GM12878 (cell line): ENCODE measurements at regions not wholly inside any gene's neighbourhood (a gene's known extent, or its start where the extent isn't known, plus 50 kb on each side); places are given as distances from the start of the nearest gene placed in this dataset.

Experiments used
- TF ChIP-seq, protein P1 (sequence below), 3 experiments: IDR thresholded peaks in 2 of 3; conservative IDR thresholded peaks in 1 of 3; 2 replicates each; pipeline ENCODE4 v1.5.1; 2011; ENCODE audit warnings: low read depth in 3 of 3, low read length in 3 of 3, mild to moderate bottlenecking in 3 of 3, control low read depth in 2 of 3, moderate library complexity in 2 of 3, inconsistent platforms in 1 of 3, mixed read lengths in 1 of 3; ENCODE audit not compliant: control insufficient read depth in 2 of 3, insufficient read depth in 1 of 3; ENCODE audit errors: extremely low read depth in 1 of 3
- TF ChIP-seq, protein P2 (sequence below): fragments of 450-650 bp; IDR thresholded peaks from 2 replicates; pipeline ENCODE4 v1.6.1; 2017; ENCODE audit warnings: borderline replicate concordance

DNA sequence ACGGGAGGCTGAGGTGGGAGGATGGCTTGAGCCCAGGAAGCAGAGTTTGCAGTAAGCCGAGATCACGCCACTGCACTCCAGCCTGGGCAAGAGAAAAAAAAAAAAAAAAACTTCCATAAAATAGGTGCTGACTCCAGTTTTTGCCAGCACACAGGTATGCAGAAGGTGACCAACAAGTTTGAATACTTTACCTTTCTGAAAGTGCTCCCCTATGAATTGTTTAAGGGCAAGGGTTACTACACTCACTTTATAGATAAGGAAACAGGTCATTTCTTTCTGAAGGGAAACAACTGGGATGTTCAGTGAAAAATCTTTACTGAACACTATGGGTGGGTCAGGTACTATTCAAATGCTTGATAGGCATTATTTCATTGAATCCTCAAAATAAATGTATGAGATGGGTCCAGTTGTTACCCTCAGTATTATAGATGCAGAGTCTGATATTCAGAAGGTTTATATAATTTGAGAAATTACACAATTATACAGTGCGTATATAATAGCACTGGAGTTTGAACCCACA is 538.5 kb downstream of the INSC start:
- TF ChIP-seq, protein P1, sequence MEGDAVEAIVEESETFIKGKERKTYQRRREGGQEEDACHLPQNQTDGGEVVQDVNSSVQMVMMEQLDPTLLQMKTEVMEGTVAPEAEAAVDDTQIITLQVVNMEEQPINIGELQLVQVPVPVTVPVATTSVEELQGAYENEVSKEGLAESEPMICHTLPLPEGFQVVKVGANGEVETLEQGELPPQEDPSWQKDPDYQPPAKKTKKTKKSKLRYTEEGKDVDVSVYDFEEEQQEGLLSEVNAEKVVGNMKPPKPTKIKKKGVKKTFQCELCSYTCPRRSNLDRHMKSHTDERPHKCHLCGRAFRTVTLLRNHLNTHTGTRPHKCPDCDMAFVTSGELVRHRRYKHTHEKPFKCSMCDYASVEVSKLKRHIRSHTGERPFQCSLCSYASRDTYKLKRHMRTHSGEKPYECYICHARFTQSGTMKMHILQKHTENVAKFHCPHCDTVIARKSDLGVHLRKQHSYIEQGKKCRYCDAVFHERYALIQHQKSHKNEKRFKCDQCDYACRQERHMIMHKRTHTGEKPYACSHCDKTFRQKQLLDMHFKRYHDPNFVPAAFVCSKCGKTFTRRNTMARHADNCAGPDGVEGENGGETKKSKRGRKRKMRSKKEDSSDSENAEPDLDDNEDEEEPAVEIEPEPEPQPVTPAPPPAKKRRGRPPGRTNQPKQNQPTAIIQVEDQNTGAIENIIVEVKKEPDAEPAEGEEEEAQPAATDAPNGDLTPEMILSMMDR (IDR thresholded peaks at IDR 0.05 in 2 of 3, conservative IDR thresholded peaks at IDR 0.05 in 1 of 3; ENCODE audit: control insufficient read depth in 2 of 3, extremely low read depth in 1 of 3, insufficient read depth in 1 of 3, low read depth in 3 of 3, low read length in 3 of 3) = no peak
- TF ChIP-seq, protein P2, sequence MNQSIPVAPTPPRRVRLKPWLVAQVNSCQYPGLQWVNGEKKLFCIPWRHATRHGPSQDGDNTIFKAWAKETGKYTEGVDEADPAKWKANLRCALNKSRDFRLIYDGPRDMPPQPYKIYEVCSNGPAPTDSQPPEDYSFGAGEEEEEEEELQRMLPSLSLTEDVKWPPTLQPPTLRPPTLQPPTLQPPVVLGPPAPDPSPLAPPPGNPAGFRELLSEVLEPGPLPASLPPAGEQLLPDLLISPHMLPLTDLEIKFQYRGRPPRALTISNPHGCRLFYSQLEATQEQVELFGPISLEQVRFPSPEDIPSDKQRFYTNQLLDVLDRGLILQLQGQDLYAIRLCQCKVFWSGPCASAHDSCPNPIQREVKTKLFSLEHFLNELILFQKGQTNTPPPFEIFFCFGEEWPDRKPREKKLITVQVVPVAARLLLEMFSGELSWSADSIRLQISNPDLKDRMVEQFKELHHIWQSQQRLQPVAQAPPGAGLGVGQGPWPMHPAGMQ = no peak
